ENCODE measurements at regions not wholly inside any gene's neighbourhood (a gene's known extent, or its start where the extent isn't known, plus 50 kb on each side); places are given as distances from the start of the nearest gene placed in this dataset.

GRCh38 chr17:43332230-43332629, 66.6 kb upstream of the ARL4D start:
- TF ChIP-seq, protein P1, sequence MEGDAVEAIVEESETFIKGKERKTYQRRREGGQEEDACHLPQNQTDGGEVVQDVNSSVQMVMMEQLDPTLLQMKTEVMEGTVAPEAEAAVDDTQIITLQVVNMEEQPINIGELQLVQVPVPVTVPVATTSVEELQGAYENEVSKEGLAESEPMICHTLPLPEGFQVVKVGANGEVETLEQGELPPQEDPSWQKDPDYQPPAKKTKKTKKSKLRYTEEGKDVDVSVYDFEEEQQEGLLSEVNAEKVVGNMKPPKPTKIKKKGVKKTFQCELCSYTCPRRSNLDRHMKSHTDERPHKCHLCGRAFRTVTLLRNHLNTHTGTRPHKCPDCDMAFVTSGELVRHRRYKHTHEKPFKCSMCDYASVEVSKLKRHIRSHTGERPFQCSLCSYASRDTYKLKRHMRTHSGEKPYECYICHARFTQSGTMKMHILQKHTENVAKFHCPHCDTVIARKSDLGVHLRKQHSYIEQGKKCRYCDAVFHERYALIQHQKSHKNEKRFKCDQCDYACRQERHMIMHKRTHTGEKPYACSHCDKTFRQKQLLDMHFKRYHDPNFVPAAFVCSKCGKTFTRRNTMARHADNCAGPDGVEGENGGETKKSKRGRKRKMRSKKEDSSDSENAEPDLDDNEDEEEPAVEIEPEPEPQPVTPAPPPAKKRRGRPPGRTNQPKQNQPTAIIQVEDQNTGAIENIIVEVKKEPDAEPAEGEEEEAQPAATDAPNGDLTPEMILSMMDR (IDR thresholded peaks at IDR 0.05): no peak
- TF ChIP-seq POLR2A (IDR thresholded peaks at IDR 0.05) (no peak), EP300 (IDR thresholded peaks at IDR 0.05) (no peak), POLR2AphosphoS5 (IDR thresholded peaks at IDR 0.05) (no peak)
